HEK293 (cell line): ENCODE measurements at regions not wholly inside any gene's neighbourhood (a gene's known extent, or its start where the extent isn't known, plus 50 kb on each side); places are given as distances from the start of the nearest gene placed in this dataset.

ENCODE experiments used
- OVOL3 ChIP-seq: fragments of 450-650 bp; formaldehyde crosslinking; IDR thresholded peaks from 2 replicates; pipeline ENCODE4 v1.5.1; 2016; ENCODE audit warnings: missing biosample characterization, missing genetic modification characterization
- RBAK ChIP-seq: fragments of 450-650 bp; formaldehyde crosslinking; IDR thresholded peaks from 2 replicates; pipeline ENCODE4 v1.5.1; 2016; ENCODE audit warnings: missing biosample characterization, missing genetic modification characterization
- YY1 ChIP-seq: fragments of 450-650 bp; formaldehyde crosslinking; IDR thresholded peaks from 2 replicates; pipeline ENCODE4 v1.5.1; 2018; ENCODE audit warnings: missing biosample characterization, missing genetic modification characterization
- ZFP41 ChIP-seq: fragments of 450-650 bp; formaldehyde crosslinking; IDR thresholded peaks from 2 replicates; pipeline ENCODE4 v1.5.1; 2016; ENCODE audit warnings: missing biosample characterization, missing genetic modification characterization, borderline replicate concordance
- ZNF121 ChIP-seq: fragments of 450-650 bp; formaldehyde crosslinking; IDR thresholded peaks from 2 replicates; pipeline ENCODE4 v1.5.1; 2016; ENCODE audit warnings: missing biosample characterization, missing genetic modification characterization
- ZNF266 ChIP-seq: fragments of 450-650 bp; formaldehyde crosslinking; IDR thresholded peaks from 2 replicates; pipeline ENCODE4 v1.5.1; 2016; ENCODE audit warnings: missing biosample characterization, missing genetic modification characterization, low read depth
- ZNF544 ChIP-seq: fragments of 450-650 bp; formaldehyde crosslinking; IDR thresholded peaks from 2 replicates; pipeline ENCODE4 v1.5.0; 2017; ENCODE audit warnings: missing biosample characterization, missing genetic modification characterization
- ZNF777 ChIP-seq: fragments of 450-650 bp; formaldehyde crosslinking; IDR thresholded peaks from 2 replicates; pipeline ENCODE4 v1.5.1; 2017; ENCODE audit warnings: missing biosample characterization, missing genetic modification characterization, borderline replicate concordance
- TF ChIP-seq, protein P1 (sequence below): fragments of 450-650 bp; formaldehyde crosslinking; IDR thresholded peaks from 2 replicates; pipeline ENCODE4 v1.5.1; 2016; ENCODE audit warnings: missing biosample characterization, missing genetic modification characterization
- TF ChIP-seq, protein P2 (sequence below): fragments of 450-650 bp; formaldehyde crosslinking; IDR thresholded peaks from 2 replicates; pipeline ENCODE4 v1.5.1; 2016; ENCODE audit warnings: missing biosample characterization, missing genetic modification characterization
- TF ChIP-seq, protein P3 (sequence below): fragments of 450-650 bp; formaldehyde crosslinking; IDR thresholded peaks from 2 replicates; pipeline ENCODE4 v1.5.1; 2017; ENCODE audit warnings: missing biosample characterization, mild to moderate bottlenecking, missing genetic modification characterization, moderate library complexity

DNA sequence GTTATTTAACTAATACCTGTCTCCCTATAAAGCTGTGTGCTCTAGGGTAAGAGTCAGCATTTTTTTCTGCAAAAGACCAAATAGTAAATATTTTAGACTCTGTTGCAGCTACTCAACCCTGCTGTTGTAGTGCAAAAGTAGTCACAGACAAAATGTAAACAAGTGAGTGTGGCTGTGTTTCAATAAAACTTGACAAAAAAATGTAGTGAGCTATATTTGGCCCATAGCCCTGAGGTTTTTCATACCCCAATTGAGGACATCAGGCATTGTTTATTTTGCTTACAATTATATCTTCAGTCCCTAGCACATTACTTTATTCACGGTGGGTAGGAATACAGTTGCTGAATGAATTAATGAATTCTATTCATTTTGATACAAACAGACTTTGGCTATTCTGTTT is 58.7 kb upstream of the TBC1D5 start:
- TF ChIP-seq ZNF121 (tag by site-specific recombination) = no peak
- TF ChIP-seq, protein P1, sequence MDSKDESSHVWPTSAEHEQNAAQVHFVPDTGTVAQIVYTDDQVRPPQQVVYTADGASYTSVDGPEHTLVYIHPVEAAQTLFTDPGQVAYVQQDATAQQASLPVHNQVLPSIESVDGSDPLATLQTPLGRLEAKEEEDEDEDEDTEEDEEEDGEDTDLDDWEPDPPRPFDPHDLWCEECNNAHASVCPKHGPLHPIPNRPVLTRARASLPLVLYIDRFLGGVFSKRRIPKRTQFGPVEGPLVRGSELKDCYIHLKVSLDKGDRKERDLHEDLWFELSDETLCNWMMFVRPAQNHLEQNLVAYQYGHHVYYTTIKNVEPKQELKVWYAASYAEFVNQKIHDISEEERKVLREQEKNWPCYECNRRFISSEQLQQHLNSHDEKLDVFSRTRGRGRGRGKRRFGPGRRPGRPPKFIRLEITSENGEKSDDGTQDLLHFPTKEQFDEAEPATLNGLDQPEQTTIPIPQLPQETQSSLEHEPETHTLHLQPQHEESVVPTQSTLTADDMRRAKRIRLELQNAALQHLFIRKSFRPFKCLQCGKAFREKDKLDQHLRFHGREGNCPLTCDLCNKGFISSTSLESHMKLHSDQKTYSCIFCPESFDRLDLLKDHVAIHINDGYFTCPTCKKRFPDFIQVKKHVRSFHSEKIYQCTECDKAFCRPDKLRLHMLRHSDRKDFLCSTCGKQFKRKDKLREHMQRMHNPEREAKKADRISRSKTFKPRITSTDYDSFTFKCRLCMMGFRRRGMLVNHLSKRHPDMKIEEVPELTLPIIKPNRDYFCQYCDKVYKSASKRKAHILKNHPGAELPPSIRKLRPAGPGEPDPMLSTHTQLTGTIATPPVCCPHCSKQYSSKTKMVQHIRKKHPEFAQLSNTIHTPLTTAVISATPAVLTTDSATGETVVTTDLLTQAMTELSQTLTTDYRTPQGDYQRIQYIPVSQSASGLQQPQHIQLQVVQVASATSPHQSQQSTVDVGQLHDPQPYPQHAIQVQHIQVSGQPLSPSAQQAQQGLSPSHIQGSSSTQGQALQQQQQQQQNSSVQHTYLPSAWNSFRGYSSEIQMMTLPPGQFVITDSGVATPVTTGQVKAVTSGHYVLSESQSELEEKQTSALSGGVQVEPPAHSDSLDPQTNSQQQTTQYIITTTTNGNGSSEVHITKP (tag by site-specific recombination) = no peak
- TF ChIP-seq, protein P2, sequence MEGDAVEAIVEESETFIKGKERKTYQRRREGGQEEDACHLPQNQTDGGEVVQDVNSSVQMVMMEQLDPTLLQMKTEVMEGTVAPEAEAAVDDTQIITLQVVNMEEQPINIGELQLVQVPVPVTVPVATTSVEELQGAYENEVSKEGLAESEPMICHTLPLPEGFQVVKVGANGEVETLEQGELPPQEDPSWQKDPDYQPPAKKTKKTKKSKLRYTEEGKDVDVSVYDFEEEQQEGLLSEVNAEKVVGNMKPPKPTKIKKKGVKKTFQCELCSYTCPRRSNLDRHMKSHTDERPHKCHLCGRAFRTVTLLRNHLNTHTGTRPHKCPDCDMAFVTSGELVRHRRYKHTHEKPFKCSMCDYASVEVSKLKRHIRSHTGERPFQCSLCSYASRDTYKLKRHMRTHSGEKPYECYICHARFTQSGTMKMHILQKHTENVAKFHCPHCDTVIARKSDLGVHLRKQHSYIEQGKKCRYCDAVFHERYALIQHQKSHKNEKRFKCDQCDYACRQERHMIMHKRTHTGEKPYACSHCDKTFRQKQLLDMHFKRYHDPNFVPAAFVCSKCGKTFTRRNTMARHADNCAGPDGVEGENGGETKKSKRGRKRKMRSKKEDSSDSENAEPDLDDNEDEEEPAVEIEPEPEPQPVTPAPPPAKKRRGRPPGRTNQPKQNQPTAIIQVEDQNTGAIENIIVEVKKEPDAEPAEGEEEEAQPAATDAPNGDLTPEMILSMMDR = no peak
- TF ChIP-seq YY1 (tag by site-specific recombination) = no peak
- TF ChIP-seq OVOL3 = no peak
- no peak for TF ChIP-seq RBAK
- no peak for TF ChIP-seq ZFP41 (tag by site-specific recombination)
- no peak for TF ChIP-seq ZNF777 (tag by site-specific recombination)
- no peak for TF ChIP-seq ZNF266
- TF ChIP-seq, protein P3, sequence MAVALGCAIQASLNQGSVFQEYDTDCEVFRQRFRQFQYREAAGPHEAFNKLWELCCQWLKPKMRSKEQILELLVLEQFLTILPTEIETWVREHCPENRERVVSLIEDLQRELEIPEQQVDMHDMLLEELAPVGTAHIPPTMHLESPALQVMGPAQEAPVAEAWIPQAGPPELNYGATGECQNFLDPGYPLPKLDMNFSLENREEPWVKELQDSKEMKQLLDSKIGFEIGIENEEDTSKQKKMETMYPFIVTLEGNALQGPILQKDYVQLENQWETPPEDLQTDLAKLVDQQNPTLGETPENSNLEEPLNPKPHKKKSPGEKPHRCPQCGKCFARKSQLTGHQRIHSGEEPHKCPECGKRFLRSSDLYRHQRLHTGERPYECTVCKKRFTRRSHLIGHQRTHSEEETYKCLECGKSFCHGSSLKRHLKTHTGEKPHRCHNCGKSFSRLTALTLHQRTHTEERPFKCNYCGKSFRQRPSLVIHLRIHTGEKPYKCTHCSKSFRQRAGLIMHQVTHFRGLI (tag by site-specific recombination) = no peak
- no peak for TF ChIP-seq ZNF544
